ENCODE measurements at regions not wholly inside any gene's neighbourhood (a gene's known extent, or its start where the extent isn't known, plus 50 kb on each side); places are given as distances from the start of the nearest gene placed in this dataset.

- H4K5ac ChIP-seq (ENCODE audit: insufficient read length, low read depth, low read length): no peak overlapping the region
- H2AFZ ChIP-seq (ENCODE audit: low read length): no peak overlapping the region
- no peak overlapping the region for H2BK5ac ChIP-seq (ENCODE audit: low read depth, low read length)
- H3K23me2 ChIP-seq (ENCODE audit: low read depth, low read length): no peaks in the 10 kb centered on the region
- H3K4ac ChIP-seq (replicated peaks; ENCODE audit: insufficient read length, low read depth, low read length): no peak overlapping the region
- ChIA-PET POLR2A (ENCODE audit: partially characterized antibody) (no interaction called here), CTCF (ENCODE audit: partially characterized antibody) (no interaction called here)
- no peak overlapping the region for H2BK15ac ChIP-seq (ENCODE audit: low read length)
- no peak overlapping the region for H3K23ac ChIP-seq (ENCODE audit: insufficient read length)
- no peak overlapping the region for H3K27ac ChIP-seq (ENCODE audit: low read depth, low read length)
- no peaks in the 10 kb centered on the region for H3K4me1 ChIP-seq (replicated peaks in 1 of 4; ENCODE audit: control insufficient read depth in 3 of 4, insufficient read depth in 4 of 4, low read length in 3 of 4)
- no peak overlapping the region for H4K8ac ChIP-seq (ENCODE audit: extremely low read depth, insufficient read depth, low read length)
- H2BK20ac ChIP-seq (ENCODE audit: low read length): no peak overlapping the region
- no peak overlapping the region for H2BK120ac ChIP-seq (replicated peaks; ENCODE audit: low read depth, low read length)
- H3K9me3 ChIP-seq (ENCODE audit: insufficient read depth in 2 of 2, low read depth in 1 of 2, low read length in 1 of 2): no peaks in the 10 kb centered on the region
- H3K56ac ChIP-seq (replicated peaks; ENCODE audit: insufficient read length, low read depth, low read length): no peak overlapping the region
- no peaks in the 10 kb centered on the region for H3K79me1 ChIP-seq (ENCODE audit: low read depth, low read length)
- DNase-seq (ENCODE audit: low read depth in 1 of 2, low spot score in 2 of 2) (no peak), FAIRE-seq (no peak)
- H4K20me1 ChIP-seq (replicated peaks in 1 of 2; ENCODE audit: control insufficient read depth in 1 of 2, insufficient read depth in 2 of 2, low read length in 2 of 2): no peaks in the 10 kb centered on the region
- no peak overlapping the region for H4K91ac ChIP-seq (replicated peaks; ENCODE audit: insufficient read length, low read length)
- no peak overlapping the region for H2AK5ac ChIP-seq (ENCODE audit: low read depth, low read length)
- no peak overlapping the region for H2BK12ac ChIP-seq (ENCODE audit: low read depth, low read length)
- TF ChIP-seq TCF12 (IDR thresholded peaks at IDR 0.05; ENCODE audit: low read depth, low read length) (no peak), SIX5 (IDR thresholded peaks at IDR 0.05; ENCODE audit: low read depth, low read length) (no peak), POLR2A (IDR thresholded peaks at IDR 0.05; ENCODE audit: control extremely low read depth in 1 of 2, low read depth in 2 of 2, low read length in 2 of 2) (no peak)
- no peak overlapping the region for H3K4me2 ChIP-seq (ENCODE audit: insufficient read depth in 1 of 2, low read depth in 2 of 2, low read length in 2 of 2)
- no peaks in the 10 kb centered on the region for H3K27me3 ChIP-seq (replicated peaks in 1 of 4; ENCODE audit: control insufficient read depth in 3 of 4, extremely low read depth in 1 of 4, insufficient read depth in 3 of 4, low read length in 3 of 4)
- no peaks in the 10 kb centered on the region for H3K36me3 ChIP-seq (ENCODE audit: control insufficient read depth in 2 of 4, insufficient read depth in 4 of 4, low read length in 3 of 4)
- H3K9ac ChIP-seq (replicated peaks in 1 of 4; ENCODE audit: extremely low read depth in 1 of 4, low read depth in 3 of 4, low read length in 3 of 4): no peak overlapping the region
- H3K79me2 ChIP-seq (ENCODE audit: control insufficient read depth in 1 of 2, insufficient read depth in 2 of 2, low read length in 2 of 2): no peaks in the 10 kb centered on the region
- H3K4me3 ChIP-seq (ENCODE audit: extremely low read depth in 1 of 4, insufficient read depth in 2 of 4, low read depth in 3 of 4, low read length in 4 of 4): no peak overlapping the region
- H3K14ac ChIP-seq (ENCODE audit: insufficient read length): no peak overlapping the region
- H3K18ac ChIP-seq (ENCODE audit: extremely low read depth, low read length): no peak overlapping the region
These were observed 728.7 kb downstream of the DNAH5 start for GRCh38 chr5:13215806-13216205.

Measured in H1 (cell line).